H1 (cell line): ENCODE measurements at regions not wholly inside any gene's neighbourhood (a gene's known extent, or its start where the extent isn't known, plus 50 kb on each side); places are given as distances from the start of the nearest gene placed in this dataset.

ENCODE experiments used
- CTCF ChIA-PET: fragments of 300-600 bp; sonication (Branson Sonifier 250); formaldehyde crosslinking; loops from one replicate; lab custom pipeline; 2021; ENCODE audit not compliant: partially characterized antibody; lab: Charles Lee
- POLR2A ChIA-PET: fragments of 300-600 bp; sonication (Branson Sonifier 250); formaldehyde crosslinking; loops from one replicate; lab custom pipeline; 2021; ENCODE audit warnings: inconsistent platforms; ENCODE audit not compliant: partially characterized antibody; lab: Charles Lee
- DNase-seq, 2 experiments: peaks; one replicate each; pipeline versions ENCODE4 v3.0.0 to v3.0.0-alpha.2; 2010 to 2022; ENCODE audit warnings: low spot score in 2 of 2, low read depth in 1 of 2, mixed read lengths in 1 of 2
- FAIRE-seq: peaks from 2 replicates; lab custom pipeline; 2011; peaks lifted over from hg19 to GRCh38; lab: Jason Lieb, UNC
- H2AFZ ChIP-seq: 2 replicates; pipeline ENCODE4 v1.8.1; 2012; ENCODE audit warnings: low read length, inconsistent platforms
- H2AK5ac ChIP-seq: 2 replicates; pipeline ENCODE4 v1.6.1; 2013; ENCODE audit warnings: low read depth, low read length
- H2BK120ac ChIP-seq: replicated peaks from 2 replicates; pipeline ENCODE3; 2013; ENCODE audit warnings: low read depth, low read length, inconsistent platforms
- H2BK12ac ChIP-seq: 2 replicates; pipeline ENCODE4 v1.6.1; 2013; ENCODE audit warnings: low read depth, low read length
- H2BK15ac ChIP-seq: 2 replicates; pipeline ENCODE4 v1.6.1; 2013; ENCODE audit warnings: low read length
- H2BK20ac ChIP-seq: 2 replicates; pipeline ENCODE4 v1.6.1; 2013; ENCODE audit warnings: low read length
- H2BK5ac ChIP-seq: 2 replicates; pipeline ENCODE4 v1.6.1; 2013; ENCODE audit warnings: low read depth, low read length
- H3K14ac ChIP-seq: 2 replicates; pipeline ENCODE4 v1.6.1; 2013; ENCODE audit warnings: inconsistent platforms; ENCODE audit not compliant: insufficient read length
- H3K18ac ChIP-seq: 2 replicates; pipeline ENCODE4 v1.6.1; 2013; ENCODE audit warnings: low read length; ENCODE audit errors: extremely low read depth
- H3K23ac ChIP-seq: 2 replicates; pipeline ENCODE4 v1.6.1; 2013; ENCODE audit warnings: inconsistent platforms; ENCODE audit not compliant: insufficient read length
- H3K23me2 ChIP-seq: 2 replicates; pipeline ENCODE4 v1.6.1; 2013; ENCODE audit warnings: low read depth, low read length
- H3K27ac ChIP-seq: 2 replicates; pipeline ENCODE4 v1.6.1; 2011; ENCODE audit warnings: low read depth, low read length, inconsistent platforms
- H3K27me3 ChIP-seq, 4 experiments: replicated peaks in 1 of 4; 1 replicate in 1 of 4; 2 replicates in 3 of 4; pipeline versions ENCODE4 v1.6.1 to v1.8.1; 2011 to 2013; ENCODE audit warnings: low read length in 3 of 4, mild to moderate bottlenecking in 3 of 4, inconsistent platforms in 2 of 4, mixed read lengths in 2 of 4, moderate library complexity in 1 of 4; ENCODE audit not compliant: control insufficient read depth in 3 of 4, insufficient read depth in 3 of 4; ENCODE audit errors: extremely low read depth in 1 of 4
- H3K36me3 ChIP-seq, 4 experiments: 2 replicates each; pipeline versions ENCODE4 v1.6.1 to v1.8.1; 2011 to 2013; ENCODE audit warnings: mild to moderate bottlenecking in 4 of 4, low read length in 3 of 4, moderate library complexity in 2 of 4, control low read depth in 1 of 4, inconsistent platforms in 1 of 4; ENCODE audit not compliant: insufficient read depth in 4 of 4, control insufficient read depth in 2 of 4
- H3K4ac ChIP-seq: replicated peaks from 2 replicates; pipeline ENCODE3; 2013; ENCODE audit warnings: low read length, low read depth, mixed read lengths, inconsistent platforms; ENCODE audit not compliant: insufficient read length
- H3K4me1 ChIP-seq, 4 experiments: replicated peaks in 1 of 4; 1 replicate in 1 of 4; 2 replicates in 3 of 4; pipeline versions ENCODE4 v1.6.1 to v1.8.1; 2011 to 2013; ENCODE audit warnings: low read length in 3 of 4, inconsistent platforms in 2 of 4, mixed read lengths in 1 of 4; ENCODE audit not compliant: insufficient read depth in 4 of 4, control insufficient read depth in 3 of 4
- H3K4me2 ChIP-seq, 2 experiments: 2 replicates each; pipeline versions ENCODE4 v1.6.1 to v1.8.1; 2011 to 2013; ENCODE audit warnings: low read depth in 2 of 2, low read length in 2 of 2, control low read depth in 1 of 2, inconsistent platforms in 1 of 2, mild to moderate bottlenecking in 1 of 2; ENCODE audit not compliant: insufficient read depth in 1 of 2
- H3K4me3 ChIP-seq, 4 experiments: fragments of 200-600, 300-600 bp in 1 of 4; sonication (generic), shearing (Covaris generic), sonication (Bioruptor Twin) in 1 of 4; 2 replicates each; pipeline versions ENCODE4 v1.5.1 to v1.8.1; 2011 to 2016; ENCODE audit warnings: low read length in 4 of 4, low read depth in 3 of 4, control low read depth in 2 of 4, inconsistent platforms in 2 of 4, mild to moderate bottlenecking in 2 of 4, mixed read lengths in 1 of 4, moderate library complexity in 1 of 4; ENCODE audit not compliant: insufficient read depth in 2 of 4; ENCODE audit errors: extremely low read depth in 1 of 4
- H3K56ac ChIP-seq: replicated peaks from 2 replicates; pipeline ENCODE3; 2013; ENCODE audit warnings: low read depth, mild to moderate bottlenecking, mixed read lengths, low read length, inconsistent platforms; ENCODE audit not compliant: insufficient read length
- H3K79me1 ChIP-seq: 2 replicates; pipeline ENCODE4 v1.6.1; 2013; ENCODE audit warnings: low read depth, low read length, control low read depth
- H3K79me2 ChIP-seq, 2 experiments: 2 replicates each; pipeline versions ENCODE4 v1.6.1 to v1.8.1; 2012 to 2013; ENCODE audit warnings: low read length in 2 of 2, mild to moderate bottlenecking in 2 of 2, inconsistent platforms in 1 of 2; ENCODE audit not compliant: insufficient read depth in 2 of 2, control insufficient read depth in 1 of 2
- H3K9ac ChIP-seq, 4 experiments: replicated peaks in 1 of 4; 1 replicate in 1 of 4; 2 replicates in 3 of 4; pipeline versions ENCODE4 v1.6.1 to v1.8.1; 2011 to 2013; ENCODE audit warnings: low read depth in 3 of 4, low read length in 3 of 4, control low read depth in 2 of 4, mild to moderate bottlenecking in 2 of 4, moderate library complexity in 2 of 4, inconsistent platforms in 1 of 4; ENCODE audit errors: extremely low read depth in 1 of 4
- H3K9me3 ChIP-seq, 2 experiments: 2 replicates each; pipeline versions ENCODE4 v1.6.1 to v1.8.1; 2012 to 2013; ENCODE audit warnings: mild to moderate bottlenecking in 2 of 2, moderate library complexity in 2 of 2, control low read depth in 1 of 2, inconsistent platforms in 1 of 2, low read depth in 1 of 2, low read length in 1 of 2, mixed read lengths in 1 of 2; ENCODE audit not compliant: insufficient read depth in 2 of 2
- H4K20me1 ChIP-seq, 2 experiments: replicated peaks in 1 of 2; 2 replicates each; pipeline versions ENCODE3 to v1.8.1; 2011 to 2013; ENCODE audit warnings: inconsistent platforms in 2 of 2, low read length in 2 of 2, mild to moderate bottlenecking in 1 of 2; ENCODE audit not compliant: insufficient read depth in 2 of 2, control insufficient read depth in 1 of 2
- H4K5ac ChIP-seq: 2 replicates; pipeline ENCODE4 v1.6.1; 2013; ENCODE audit warnings: low read length, low read depth, mixed read lengths, inconsistent platforms; ENCODE audit not compliant: insufficient read length
- H4K8ac ChIP-seq: 2 replicates; pipeline ENCODE4 v1.8.0; 2013; ENCODE audit warnings: mild to moderate bottlenecking, moderate library complexity, low read length, inconsistent platforms; ENCODE audit not compliant: insufficient read depth; ENCODE audit errors: extremely low read depth
- H4K91ac ChIP-seq: replicated peaks from 2 replicates; pipeline ENCODE3; 2013; ENCODE audit warnings: low read length, mixed read lengths, inconsistent platforms; ENCODE audit not compliant: insufficient read length
- ATF2 ChIP-seq: IDR thresholded peaks from 2 replicates; pipeline ENCODE4 v1.6.1; 2012; ENCODE audit warnings: low read length, inconsistent platforms
- E2F6 ChIP-seq: IDR thresholded peaks from 2 replicates; pipeline ENCODE4 v1.6.1; 2012; ENCODE audit warnings: inconsistent platforms
- EGR1 ChIP-seq: IDR thresholded peaks from 2 replicates; pipeline ENCODE4 v1.6.1; 2011; ENCODE audit warnings: low read depth, low read length, borderline replicate concordance
- MAFK ChIP-seq: IDR thresholded peaks from 2 replicates; pipeline ENCODE4 v1.6.1; 2012; ENCODE audit warnings: low read depth, mild to moderate bottlenecking, improper control_type of control experiment, low read length
- PHF8 ChIP-seq: fragments of 200-600 bp; sonication (generic); conservative IDR thresholded peaks from 2 replicates; pipeline ENCODE4 v1.7.1; 2012; ENCODE audit warnings: low read depth, mild to moderate bottlenecking, inconsistent platforms, low read length, moderate library complexity
- POLR2AphosphoS5 ChIP-seq: IDR thresholded peaks from 2 replicates; pipeline ENCODE4 v1.6.1; 2011; ENCODE audit warnings: low read depth, low read length
- RXRA ChIP-seq: IDR thresholded peaks from 2 replicates; pipeline ENCODE4 v1.6.1; 2011; ENCODE audit warnings: low read depth, mild to moderate bottlenecking, low read length, moderate library complexity; ENCODE audit not compliant: insufficient read depth
- SIN3A ChIP-seq, 2 experiments: IDR thresholded peaks in 1 of 2; conservative IDR thresholded peaks in 1 of 2; 2 replicates each; pipeline ENCODE4 v1.6.1; 2011 to 2012; ENCODE audit warnings: low read length in 2 of 2, improper control_type of control experiment in 1 of 2, low read depth in 1 of 2, mild to moderate bottlenecking in 1 of 2
- SIRT6 ChIP-seq: IDR thresholded peaks from one replicate; pipeline ENCODE4 v1.7.1; 2012; ENCODE audit warnings: low read length, inconsistent platforms
- TAF1 ChIP-seq: IDR thresholded peaks from 2 replicates; pipeline ENCODE4 v1.6.1; 2011; ENCODE audit warnings: mild to moderate bottlenecking, low read depth, low read length
- WGBS, 2 experiments: shearing (Covaris generic) in 1 of 2; methylation state at CpG; one replicate each; pipeline versions ENCODE4 v1.1.6 to v1.1.7; 2013 to 2015; ENCODE audit warnings: low lambda C conversion rate in 2 of 2, mixed read lengths in 2 of 2, inconsistent platforms in 1 of 2, low coverage in 1 of 2, missing lambda C conversion rate in 1 of 2; ENCODE audit not compliant: insufficient replicate concordance in 2 of 2, insufficient coverage in 1 of 2, insufficient read length in 1 of 2; ENCODE audit errors: extremely low coverage in 1 of 2, missing lambda C conversion rate in 1 of 2; 5-methylcytosine and 5-hydroxymethylcytosine counted together

GRCh38 chr11:116180806-116181600, 591.8 kb downstream of the BUD13 start:
- Histone ChIP-seq H3K23ac (no peak overlapping the region), H3K27ac (no peak overlapping the region; the same call in 1 of the 2 replicates), H3K4me3 (no peak overlapping the region), H3K27me3 (no peaks in the 10 kb centered on the region), H2BK15ac (no peak overlapping the region; the same call in 1 of the 2 replicates), H2BK120ac (no peak overlapping the region), H3K4ac (no peak overlapping the region), H4K20me1 (no peaks in the 10 kb centered on the region), H4K8ac (no peak overlapping the region), H3K23me2 (no peaks in the 10 kb centered on the region; the same call in 1 of the 2 replicates), H2AFZ (no peak overlapping the region), H3K56ac (no peak overlapping the region), H2BK5ac (no peak overlapping the region), H3K4me1 (peaks cover 2 to 16% (median 13%) of the 10 kb centered on the region in 4 experiments), H3K9me3 (no peaks in the 10 kb centered on the region), H4K5ac (no peak overlapping the region), H3K14ac (no peak overlapping the region), H2AK5ac (no peak overlapping the region), H3K18ac (no peak overlapping the region), H3K79me1 (no peaks in the 10 kb centered on the region), H3K79me2 (no peaks in the 10 kb centered on the region), H4K91ac (no peak overlapping the region), H2BK20ac (no peak overlapping the region), H3K36me3 (no peaks in the 10 kb centered on the region), H2BK12ac (no peak overlapping the region), H3K9ac (no peak overlapping the region), H3K4me2 (no peak overlapping the region)
- POLR2A ChIA-PET = interaction anchor here (0.6 to 2.0 kb wide), 2 partner anchors 11 to 557 kb away, joined by 4 to 6 read pairs; no protein-coding TSS in a partner anchor
- CTCF ChIA-PET = interaction anchor here (0.7 to 2.6 kb wide), 6 partner anchors 7 to 34 kb away, joined by 3 to 16 read pairs (median 4); no protein-coding TSS in a partner anchor
- DNase-seq = no peak
- 80% methylated on average over 11 of the region's 13 CpGs; no CpG with 5 or more reads in 1 of the 2 experiments for WGBS, 2 experiments
- no peak for FAIRE-seq
- no peak for TF ChIP-seq SIRT6
- TF ChIP-seq EGR1 = no peak
- no peak for TF ChIP-seq RXRA
- no peak for TF ChIP-seq MAFK
- TF ChIP-seq POLR2AphosphoS5 = no peak
- no peak for TF ChIP-seq ATF2
- no peak for TF ChIP-seq E2F6
- no peak for TF ChIP-seq PHF8
- TF ChIP-seq SIN3A (conservative IDR thresholded peaks at IDR 0.05 in 1 of 2, IDR thresholded peaks at IDR 0.05 in 1 of 2; ENCODE audit: low read depth in 1 of 2, low read length in 2 of 2) = no peak
- TF ChIP-seq TAF1 = no peak
